H1 (cell line): ENCODE measurements at regions not wholly inside any gene's neighbourhood (a gene's known extent, or its start where the extent isn't known, plus 50 kb on each side); places are given as distances from the start of the nearest gene placed in this dataset.

Experiments
- CTCF ChIA-PET: fragments of 300-600 bp; sonication (Branson Sonifier 250); formaldehyde crosslinking; loops from one replicate; lab custom pipeline; 2021; ENCODE audit not compliant: partially characterized antibody; lab: Charles Lee
- POLR2A ChIA-PET: fragments of 300-600 bp; sonication (Branson Sonifier 250); formaldehyde crosslinking; loops from one replicate; lab custom pipeline; 2021; ENCODE audit warnings: inconsistent platforms; ENCODE audit not compliant: partially characterized antibody; lab: Charles Lee
- DNase-seq, 2 experiments: peaks; one replicate each; pipeline versions ENCODE4 v3.0.0 to v3.0.0-alpha.2; 2010 to 2022; ENCODE audit warnings: low spot score in 2 of 2, low read depth in 1 of 2, mixed read lengths in 1 of 2
- FAIRE-seq: peaks from 2 replicates; lab custom pipeline; 2011; peaks lifted over from hg19 to GRCh38; lab: Jason Lieb, UNC
- H2AFZ ChIP-seq: 2 replicates; pipeline ENCODE4 v1.8.1; 2012; ENCODE audit warnings: low read length, inconsistent platforms
- H2AK5ac ChIP-seq: 2 replicates; pipeline ENCODE4 v1.6.1; 2013; ENCODE audit warnings: low read depth, low read length
- H2BK120ac ChIP-seq: replicated peaks from 2 replicates; pipeline ENCODE3; 2013; ENCODE audit warnings: low read depth, low read length, inconsistent platforms
- H2BK12ac ChIP-seq: 2 replicates; pipeline ENCODE4 v1.6.1; 2013; ENCODE audit warnings: low read depth, low read length
- H2BK15ac ChIP-seq: 2 replicates; pipeline ENCODE4 v1.6.1; 2013; ENCODE audit warnings: low read length
- H2BK20ac ChIP-seq: 2 replicates; pipeline ENCODE4 v1.6.1; 2013; ENCODE audit warnings: low read length
- H2BK5ac ChIP-seq: 2 replicates; pipeline ENCODE4 v1.6.1; 2013; ENCODE audit warnings: low read depth, low read length
- H3K14ac ChIP-seq: 2 replicates; pipeline ENCODE4 v1.6.1; 2013; ENCODE audit warnings: inconsistent platforms; ENCODE audit not compliant: insufficient read length
- H3K18ac ChIP-seq: 2 replicates; pipeline ENCODE4 v1.6.1; 2013; ENCODE audit warnings: low read length; ENCODE audit errors: extremely low read depth
- H3K23ac ChIP-seq: 2 replicates; pipeline ENCODE4 v1.6.1; 2013; ENCODE audit warnings: inconsistent platforms; ENCODE audit not compliant: insufficient read length
- H3K23me2 ChIP-seq: 2 replicates; pipeline ENCODE4 v1.6.1; 2013; ENCODE audit warnings: low read depth, low read length
- H3K27ac ChIP-seq: 2 replicates; pipeline ENCODE4 v1.6.1; 2011; ENCODE audit warnings: low read depth, low read length, inconsistent platforms
- H3K27me3 ChIP-seq, 4 experiments: replicated peaks in 1 of 4; 1 replicate in 1 of 4; 2 replicates in 3 of 4; pipeline versions ENCODE4 v1.6.1 to v1.8.1; 2011 to 2013; ENCODE audit warnings: low read length in 3 of 4, mild to moderate bottlenecking in 3 of 4, inconsistent platforms in 2 of 4, mixed read lengths in 2 of 4, moderate library complexity in 1 of 4; ENCODE audit not compliant: control insufficient read depth in 3 of 4, insufficient read depth in 3 of 4; ENCODE audit errors: extremely low read depth in 1 of 4
- H3K36me3 ChIP-seq, 4 experiments: 2 replicates each; pipeline versions ENCODE4 v1.6.1 to v1.8.1; 2011 to 2013; ENCODE audit warnings: mild to moderate bottlenecking in 4 of 4, low read length in 3 of 4, moderate library complexity in 2 of 4, control low read depth in 1 of 4, inconsistent platforms in 1 of 4; ENCODE audit not compliant: insufficient read depth in 4 of 4, control insufficient read depth in 2 of 4
- H3K4ac ChIP-seq: replicated peaks from 2 replicates; pipeline ENCODE3; 2013; ENCODE audit warnings: low read length, low read depth, mixed read lengths, inconsistent platforms; ENCODE audit not compliant: insufficient read length
- H3K4me1 ChIP-seq, 4 experiments: replicated peaks in 1 of 4; 1 replicate in 1 of 4; 2 replicates in 3 of 4; pipeline versions ENCODE4 v1.6.1 to v1.8.1; 2011 to 2013; ENCODE audit warnings: low read length in 3 of 4, inconsistent platforms in 2 of 4, mixed read lengths in 1 of 4; ENCODE audit not compliant: insufficient read depth in 4 of 4, control insufficient read depth in 3 of 4
- H3K4me2 ChIP-seq, 2 experiments: 2 replicates each; pipeline versions ENCODE4 v1.6.1 to v1.8.1; 2011 to 2013; ENCODE audit warnings: low read depth in 2 of 2, low read length in 2 of 2, control low read depth in 1 of 2, inconsistent platforms in 1 of 2, mild to moderate bottlenecking in 1 of 2; ENCODE audit not compliant: insufficient read depth in 1 of 2
- H3K4me3 ChIP-seq, 4 experiments: fragments of 200-600, 300-600 bp in 1 of 4; sonication (generic), shearing (Covaris generic), sonication (Bioruptor Twin) in 1 of 4; 2 replicates each; pipeline versions ENCODE4 v1.5.1 to v1.8.1; 2011 to 2016; ENCODE audit warnings: low read length in 4 of 4, low read depth in 3 of 4, control low read depth in 2 of 4, inconsistent platforms in 2 of 4, mild to moderate bottlenecking in 2 of 4, mixed read lengths in 1 of 4, moderate library complexity in 1 of 4; ENCODE audit not compliant: insufficient read depth in 2 of 4; ENCODE audit errors: extremely low read depth in 1 of 4
- H3K56ac ChIP-seq: replicated peaks from 2 replicates; pipeline ENCODE3; 2013; ENCODE audit warnings: low read depth, mild to moderate bottlenecking, mixed read lengths, low read length, inconsistent platforms; ENCODE audit not compliant: insufficient read length
- H3K79me1 ChIP-seq: 2 replicates; pipeline ENCODE4 v1.6.1; 2013; ENCODE audit warnings: low read depth, low read length, control low read depth
- H3K79me2 ChIP-seq, 2 experiments: 2 replicates each; pipeline versions ENCODE4 v1.6.1 to v1.8.1; 2012 to 2013; ENCODE audit warnings: low read length in 2 of 2, mild to moderate bottlenecking in 2 of 2, inconsistent platforms in 1 of 2; ENCODE audit not compliant: insufficient read depth in 2 of 2, control insufficient read depth in 1 of 2
- H3K9ac ChIP-seq, 4 experiments: replicated peaks in 1 of 4; 1 replicate in 1 of 4; 2 replicates in 3 of 4; pipeline versions ENCODE4 v1.6.1 to v1.8.1; 2011 to 2013; ENCODE audit warnings: low read depth in 3 of 4, low read length in 3 of 4, control low read depth in 2 of 4, mild to moderate bottlenecking in 2 of 4, moderate library complexity in 2 of 4, inconsistent platforms in 1 of 4; ENCODE audit errors: extremely low read depth in 1 of 4
- H3K9me3 ChIP-seq, 2 experiments: 2 replicates each; pipeline versions ENCODE4 v1.6.1 to v1.8.1; 2012 to 2013; ENCODE audit warnings: mild to moderate bottlenecking in 2 of 2, moderate library complexity in 2 of 2, control low read depth in 1 of 2, inconsistent platforms in 1 of 2, low read depth in 1 of 2, low read length in 1 of 2, mixed read lengths in 1 of 2; ENCODE audit not compliant: insufficient read depth in 2 of 2
- H4K20me1 ChIP-seq, 2 experiments: replicated peaks in 1 of 2; 2 replicates each; pipeline versions ENCODE3 to v1.8.1; 2011 to 2013; ENCODE audit warnings: inconsistent platforms in 2 of 2, low read length in 2 of 2, mild to moderate bottlenecking in 1 of 2; ENCODE audit not compliant: insufficient read depth in 2 of 2, control insufficient read depth in 1 of 2
- H4K5ac ChIP-seq: 2 replicates; pipeline ENCODE4 v1.6.1; 2013; ENCODE audit warnings: low read length, low read depth, mixed read lengths, inconsistent platforms; ENCODE audit not compliant: insufficient read length
- H4K8ac ChIP-seq: 2 replicates; pipeline ENCODE4 v1.8.0; 2013; ENCODE audit warnings: mild to moderate bottlenecking, moderate library complexity, low read length, inconsistent platforms; ENCODE audit not compliant: insufficient read depth; ENCODE audit errors: extremely low read depth
- H4K91ac ChIP-seq: replicated peaks from 2 replicates; pipeline ENCODE3; 2013; ENCODE audit warnings: low read length, mixed read lengths, inconsistent platforms; ENCODE audit not compliant: insufficient read length
- CEBPB ChIP-seq: IDR thresholded peaks from 2 replicates; pipeline ENCODE4 v1.6.1; 2012; ENCODE audit warnings: low read depth, low read length
- CHD2 ChIP-seq: IDR thresholded peaks from 2 replicates; pipeline ENCODE4 v1.6.1; 2012; ENCODE audit warnings: low read length, improper control_type of control experiment
- GTF2F1 ChIP-seq: IDR thresholded peaks from 2 replicates; pipeline ENCODE4 v1.6.1; 2012; ENCODE audit warnings: low read depth, low read length, improper control_type of control experiment, borderline replicate concordance
- HDAC2 ChIP-seq, 2 experiments: fragments of 300-600 bp in 1 of 2; sonication (generic) in 1 of 2; IDR thresholded peaks; 2 replicates each; pipeline ENCODE4 v1.6.1; 2011 to 2012; ENCODE audit warnings: low read depth in 2 of 2, low read length in 2 of 2, mild to moderate bottlenecking in 2 of 2, moderate library complexity in 2 of 2, borderline replicate concordance in 1 of 2, inconsistent platforms in 1 of 2
- KDM1A ChIP-seq: fragments of 200-600, 300-600 bp; sonication (generic); IDR thresholded peaks from 2 replicates; pipeline ENCODE4 v1.7.1; 2016; ENCODE audit warnings: mild to moderate bottlenecking, low read length, borderline replicate concordance
- POLR2AphosphoS5 ChIP-seq: IDR thresholded peaks from 2 replicates; pipeline ENCODE4 v1.6.1; 2011; ENCODE audit warnings: low read depth, low read length
- SAP30 ChIP-seq: fragments of 300-600 bp; sonication (generic); IDR thresholded peaks from 2 replicates; pipeline ENCODE4 v1.7.1; 2012; ENCODE audit warnings: low read length, moderate library complexity, mild to moderate bottlenecking, inconsistent platforms; ENCODE audit not compliant: insufficient read depth, insufficient replicate concordance
- SP1 ChIP-seq: IDR thresholded peaks from 2 replicates; pipeline ENCODE4 v1.6.1; 2011; ENCODE audit warnings: low read depth, low read length
- WGBS, 2 experiments: shearing (Covaris generic) in 1 of 2; methylation state at CpG; one replicate each; pipeline versions ENCODE4 v1.1.6 to v1.1.7; 2013 to 2015; ENCODE audit warnings: low lambda C conversion rate in 2 of 2, mixed read lengths in 2 of 2, inconsistent platforms in 1 of 2, low coverage in 1 of 2, missing lambda C conversion rate in 1 of 2; ENCODE audit not compliant: insufficient replicate concordance in 2 of 2, insufficient coverage in 1 of 2, insufficient read length in 1 of 2; ENCODE audit errors: extremely low coverage in 1 of 2, missing lambda C conversion rate in 1 of 2; 5-methylcytosine and 5-hydroxymethylcytosine counted together

DNA sequence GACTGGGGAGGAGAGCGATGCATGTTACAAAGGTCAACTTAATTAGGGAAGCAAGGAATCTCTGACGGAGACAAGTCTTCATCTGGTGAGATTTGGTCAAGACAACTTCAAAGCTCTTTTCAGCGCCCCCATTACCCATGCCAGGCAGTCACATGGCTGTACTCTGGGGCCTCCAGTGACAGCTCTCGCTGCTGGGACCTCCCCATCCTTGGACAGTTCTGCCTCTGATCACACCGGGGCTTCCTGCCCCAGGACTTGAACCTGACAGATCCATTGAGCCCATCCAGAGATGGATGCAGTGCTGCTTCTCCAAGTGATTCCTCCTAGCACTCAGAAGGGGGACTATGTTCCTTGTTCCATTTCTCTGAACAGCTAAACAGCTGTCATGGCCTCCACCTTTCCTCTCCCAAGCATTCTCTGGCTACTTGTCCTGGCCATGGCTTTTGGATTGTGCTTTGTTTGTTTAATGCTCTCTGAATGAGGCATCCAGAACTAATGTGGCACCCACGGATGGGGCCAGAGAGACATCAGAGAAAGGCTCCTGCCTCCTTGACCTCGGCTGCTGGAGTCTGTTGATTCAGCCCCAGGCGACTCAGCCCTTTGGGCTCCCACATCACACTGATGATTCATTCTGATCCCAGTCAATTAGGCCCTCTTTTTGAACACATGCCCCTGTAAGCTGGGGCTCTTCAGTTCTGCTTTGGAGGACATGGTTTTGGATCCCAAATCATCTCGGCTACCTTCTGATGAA, 122.1 kb upstream of the ADAMTS16 start:
- Histone ChIP-seq H3K4me3 (no peak overlapping the region), H2BK20ac (no peak overlapping the region), H3K4ac (no peak overlapping the region), H3K9me3 (no peaks in the 10 kb centered on the region), H4K91ac (no peak overlapping the region), H3K23me2 (no peaks in the 10 kb centered on the region), H3K36me3 (no peaks in the 10 kb centered on the region), H2AK5ac (no peak overlapping the region), H4K20me1 (no peaks in the 10 kb centered on the region), H3K14ac (no peak overlapping the region), H4K8ac (no peak overlapping the region), H3K18ac (no peak overlapping the region), H2BK12ac (no peak overlapping the region; the same call in 1 of the 2 replicates), H2AFZ (no peak overlapping the region), H4K5ac (no peak overlapping the region), H3K27ac (no peak overlapping the region), H3K4me1 (peaks cover 2 to 7% (median 4%) of the 10 kb centered on the region in 4 experiments; a peak in 4 of 7 replicates), H3K23ac (no peak overlapping the region), H2BK5ac (no peak overlapping the region), H2BK15ac (no peak overlapping the region), H3K79me1 (no peaks in the 10 kb centered on the region), H3K27me3 (no peaks in the 10 kb centered on the region), H2BK120ac (no peak overlapping the region), H3K56ac (no peak overlapping the region), H3K4me2 (no peak overlapping the region), H3K79me2 (no peaks in the 10 kb centered on the region), H3K9ac (no peak overlapping the region)
- ChIA-PET POLR2A (no interaction called here), CTCF (interaction anchor here (0.5 to 1.1 kb wide), 2 partner anchors 77 to 240 kb away, joined by 3 read pairs; no protein-coding TSS in a partner anchor)
- FAIRE-seq (no peak), DNase-seq (no peak)
- 93% methylated on average over 9 of the region's 9 CpGs; no CpG with 5 or more reads in 1 of the 2 experiments for WGBS, 2 experiments
- TF ChIP-seq GTF2F1 (no peak), CEBPB (no peak), HDAC2 (IDR thresholded peaks at IDR 0.05; ENCODE audit: borderline replicate concordance in 1 of 2, low read depth in 2 of 2, low read length in 2 of 2) (no peak), POLR2AphosphoS5 (no peak), SP1 (no peak), CHD2 (no peak), KDM1A (no peak), SAP30 (no peak)
